ENCODE measurements at regions not wholly inside any gene's neighbourhood (a gene's known extent, or its start where the extent isn't known, plus 50 kb on each side); places are given as distances from the start of the nearest gene placed in this dataset.

GRCh38 chr21:31479222-31479621 lies 135.2 kb upstream of the TIAM1 start:
- no peak for DNase-seq (ENCODE audit: low read depth, low spot score)
- TF ChIP-seq, protein P1, sequence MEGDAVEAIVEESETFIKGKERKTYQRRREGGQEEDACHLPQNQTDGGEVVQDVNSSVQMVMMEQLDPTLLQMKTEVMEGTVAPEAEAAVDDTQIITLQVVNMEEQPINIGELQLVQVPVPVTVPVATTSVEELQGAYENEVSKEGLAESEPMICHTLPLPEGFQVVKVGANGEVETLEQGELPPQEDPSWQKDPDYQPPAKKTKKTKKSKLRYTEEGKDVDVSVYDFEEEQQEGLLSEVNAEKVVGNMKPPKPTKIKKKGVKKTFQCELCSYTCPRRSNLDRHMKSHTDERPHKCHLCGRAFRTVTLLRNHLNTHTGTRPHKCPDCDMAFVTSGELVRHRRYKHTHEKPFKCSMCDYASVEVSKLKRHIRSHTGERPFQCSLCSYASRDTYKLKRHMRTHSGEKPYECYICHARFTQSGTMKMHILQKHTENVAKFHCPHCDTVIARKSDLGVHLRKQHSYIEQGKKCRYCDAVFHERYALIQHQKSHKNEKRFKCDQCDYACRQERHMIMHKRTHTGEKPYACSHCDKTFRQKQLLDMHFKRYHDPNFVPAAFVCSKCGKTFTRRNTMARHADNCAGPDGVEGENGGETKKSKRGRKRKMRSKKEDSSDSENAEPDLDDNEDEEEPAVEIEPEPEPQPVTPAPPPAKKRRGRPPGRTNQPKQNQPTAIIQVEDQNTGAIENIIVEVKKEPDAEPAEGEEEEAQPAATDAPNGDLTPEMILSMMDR (IDR thresholded peaks at IDR 0.05; ENCODE audit: insufficient read depth, low read length, missing control alignments), result no peak
- H3K4me3 ChIP-seq (ENCODE audit: low read depth, low read length), result no peak overlapping the region
- ChIA-PET CTCF (no interaction called here), POLR2A (no interaction called here)

- no peak for DNase-seq (ENCODE audit: low read depth, low spot score)
- no peak overlapping the region for H3K4me3 ChIP-seq (ENCODE audit: low read depth, low read length)
- CTCF ChIA-PET, result interaction anchor here (1.3 to 1.9 kb wide), 2 partner anchors 17 to 278 kb away, joined by 3 to 9 read pairs; no protein-coding TSS in a partner anchor
- POLR2A ChIA-PET, result no interaction called here
- TF ChIP-seq, protein P1 (IDR thresholded peaks at IDR 0.05; ENCODE audit: insufficient read depth, low read length, missing control alignments), result no peak
These were observed 132.4 kb upstream of the TIAM1 start for GRCh38 chr21:31476263-31477022.

DNA sequence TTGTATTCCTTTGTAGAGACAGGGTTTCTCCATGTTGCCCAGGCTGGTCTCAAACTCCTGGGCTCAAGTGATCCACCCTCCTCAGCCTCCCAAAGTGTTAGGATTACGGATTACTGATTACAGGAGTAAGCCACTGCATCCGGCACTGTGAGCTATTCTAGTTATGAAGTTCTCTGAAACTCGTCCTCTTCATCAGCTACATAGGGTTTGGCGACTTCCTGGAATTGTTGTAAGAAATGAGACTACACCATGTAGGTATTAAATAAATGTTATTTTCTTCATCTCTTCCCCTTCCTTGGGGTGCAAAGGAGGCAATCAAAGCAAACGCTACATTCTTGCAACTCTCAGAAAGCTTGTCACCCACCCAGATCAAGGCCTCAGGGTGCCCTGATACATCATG lies 131.2 kb upstream of the TIAM1 start:
- ChIA-PET POLR2A (no interaction called here), CTCF (interaction anchor here (1.7 kb wide), 1 partner anchor 276 kb away, joined by 8 read pairs; no protein-coding TSS in a partner anchor)
- TF ChIP-seq, protein P1 (IDR thresholded peaks at IDR 0.05; ENCODE audit: insufficient read depth, low read length, missing control alignments), result no peak
- no peak overlapping the region for H3K4me3 ChIP-seq (ENCODE audit: low read depth, low read length)
- no peak for DNase-seq (ENCODE audit: low read depth, low spot score)

DNA sequence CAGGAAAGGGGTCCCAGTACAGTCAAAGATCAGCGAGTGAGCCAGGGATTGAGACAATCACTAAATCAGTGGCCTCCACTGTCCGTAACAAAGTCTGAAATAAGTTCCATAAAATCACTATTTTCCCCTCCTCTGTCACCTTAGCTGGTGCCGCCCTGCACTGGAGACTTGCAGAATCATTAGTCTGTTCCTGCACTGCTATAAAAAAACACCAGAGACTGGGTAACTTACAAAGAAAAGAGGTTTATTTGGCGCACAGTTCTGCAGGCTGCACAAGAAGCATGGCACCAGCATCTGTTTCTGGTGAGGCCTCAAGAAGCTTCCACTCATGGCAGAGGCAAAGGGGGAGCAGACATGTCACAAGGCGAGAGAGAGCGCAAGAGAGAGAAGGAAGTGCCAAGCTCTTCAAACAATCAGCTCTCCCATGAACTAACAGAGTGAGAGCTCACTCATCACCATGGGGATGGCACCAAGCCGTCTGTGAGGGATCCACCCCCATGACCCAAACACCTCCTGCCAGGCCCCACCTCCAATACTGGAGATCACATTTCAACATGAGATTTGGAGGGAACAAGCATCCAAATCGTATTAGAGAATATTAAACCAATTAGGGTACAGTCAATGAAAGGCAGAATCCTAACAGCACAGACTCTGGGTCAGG lies 129.8 kb upstream of the TIAM1 start:
- ChIA-PET CTCF (interaction anchor here (1.7 kb wide), 1 partner anchor 275 kb away, joined by 8 read pairs; no protein-coding TSS in a partner anchor), POLR2A (interaction anchor here (1.1 kb wide), 1 partner anchor 10 kb away, joined by 4 read pairs; no protein-coding TSS in a partner anchor)
- no peak for DNase-seq (ENCODE audit: low read depth, low spot score)
- TF ChIP-seq, protein P1 (IDR thresholded peaks at IDR 0.05; ENCODE audit: insufficient read depth, low read length, missing control alignments), result no peak
- no peak overlapping the region for H3K4me3 ChIP-seq (ENCODE audit: low read depth, low read length)

GRCh38 chr21:31471865-31472264 lies 127.8 kb upstream of the TIAM1 start:
- no peak overlapping the region for H3K4me3 ChIP-seq (ENCODE audit: low read depth, low read length)
- CTCF ChIA-PET, result no interaction called here
- POLR2A ChIA-PET, result no interaction called here
- no peak for DNase-seq (ENCODE audit: low read depth, low spot score)
- TF ChIP-seq, protein P1 (IDR thresholded peaks at IDR 0.05; ENCODE audit: insufficient read depth, low read length, missing control alignments), result no peak
